Activated CD4-positive, alpha-beta T cell treated with anti-CD3 and anti-CD28 coated beads for 1 hour (primary cell): ENCODE measurements at regions not wholly inside any gene's neighbourhood (a gene's known extent, or its start where the extent isn't known, plus 50 kb on each side); places are given as distances from the start of the nearest gene placed in this dataset.
"Not testable (repeated sequence)": the region's sequence is repeated elsewhere in the genome, so short reads cannot be mapped to it uniquely, and the experiment has no call there.

Experiments
- DNase-seq: peaks from one replicate; pipeline ENCODE4 v3.0.0-alpha.2; 2020

GRCh38 chr15:32536507-32537172, 56.6 kb upstream of the GOLGA8N start:
- DNase-seq: peak; percentile 12

GRCh38 chr15:32536057-32536493, 57.2 kb upstream of the GOLGA8N start:
- DNase-seq: not testable (repeated sequence)

GRCh38 chr15:32535150-32535898, 57.9 kb upstream of the GOLGA8N start:
- not testable (repeated sequence) for DNase-seq

DNA sequence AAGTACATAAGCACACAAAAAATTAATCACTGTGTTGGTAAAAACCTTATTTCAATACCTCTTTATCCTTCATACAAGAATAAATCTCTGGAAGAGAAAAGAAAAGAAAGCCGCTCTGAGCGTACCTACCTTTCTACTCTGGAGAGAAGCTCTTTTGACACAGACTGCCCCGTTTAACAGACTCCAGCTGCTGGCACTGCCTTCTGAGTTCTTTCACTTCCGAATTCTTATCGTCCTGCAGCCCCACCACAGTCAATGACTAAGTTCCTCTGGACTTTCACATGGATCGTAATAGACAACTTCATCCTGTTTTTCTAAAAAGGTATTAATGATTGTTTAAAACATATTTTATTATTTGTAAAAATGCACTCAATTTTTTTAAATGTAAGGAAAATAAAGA, 67.5 kb upstream of the GOLGA8O start:
- DNase-seq: not testable (repeated sequence)

GRCh38 chr15:32522421-32522820, 67.0 kb upstream of the GOLGA8O start:
- DNase-seq: not testable (repeated sequence)

DNA sequence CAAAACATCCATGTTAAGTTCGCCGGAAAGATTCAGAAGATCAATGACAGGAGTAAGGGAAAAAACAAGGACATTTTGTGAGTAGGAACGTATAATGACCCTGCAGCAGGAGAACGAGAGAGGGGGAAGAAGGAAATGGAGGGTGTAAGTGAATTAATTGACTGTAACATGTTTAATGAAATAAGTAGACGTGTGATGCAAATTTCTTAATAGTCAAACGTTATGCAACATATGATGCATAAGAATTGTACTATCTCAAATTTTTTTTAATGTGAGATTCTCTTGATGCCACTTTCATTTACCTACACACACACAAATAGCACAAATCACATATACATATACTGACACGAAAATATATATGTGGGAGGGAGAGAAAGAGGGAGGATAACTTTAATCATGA, 63.5 kb upstream of the GOLGA8O start:
- DNase-seq: not testable (repeated sequence)

DNA sequence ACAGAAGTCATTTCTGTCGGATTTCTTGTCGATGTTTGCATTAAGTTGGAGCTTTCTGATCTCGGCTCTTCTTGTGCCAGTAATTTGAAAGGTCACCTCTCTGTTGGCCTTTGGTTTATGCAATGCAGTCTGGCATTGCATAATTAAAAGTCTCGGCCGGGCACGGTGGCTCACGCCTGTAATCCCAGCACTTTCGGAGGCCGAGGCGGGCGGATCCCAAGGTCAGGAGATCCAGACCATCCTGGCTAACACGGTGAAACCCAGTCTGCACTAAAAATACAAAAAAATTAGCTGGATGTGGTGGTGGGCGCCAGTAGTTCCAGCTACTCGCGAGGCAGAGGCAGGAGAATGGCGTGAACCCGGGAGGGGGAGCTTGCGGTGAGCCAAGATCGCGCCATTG, 62.6 kb upstream of the GOLGA8O start:
- DNase-seq: not testable (repeated sequence)

DNA sequence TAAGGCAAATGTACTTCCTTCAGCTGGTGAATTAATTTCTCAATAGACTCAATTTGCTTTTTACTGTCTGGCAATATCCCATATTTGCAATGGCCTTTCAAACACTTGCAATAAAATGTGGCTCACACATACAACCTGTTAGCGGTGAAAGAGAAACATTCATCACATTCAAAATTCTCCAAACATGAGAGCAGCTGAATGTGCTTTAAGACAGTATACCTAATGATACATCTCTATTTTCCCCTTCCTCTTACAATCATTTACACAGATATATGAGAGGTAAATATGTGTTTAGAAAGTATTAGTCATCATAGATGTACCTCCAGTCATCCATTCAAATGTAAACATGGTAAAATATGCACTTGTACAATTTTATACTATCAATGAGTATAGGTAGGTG, 61.5 kb upstream of the GOLGA8O start:
- not testable (repeated sequence) for DNase-seq

DNA sequence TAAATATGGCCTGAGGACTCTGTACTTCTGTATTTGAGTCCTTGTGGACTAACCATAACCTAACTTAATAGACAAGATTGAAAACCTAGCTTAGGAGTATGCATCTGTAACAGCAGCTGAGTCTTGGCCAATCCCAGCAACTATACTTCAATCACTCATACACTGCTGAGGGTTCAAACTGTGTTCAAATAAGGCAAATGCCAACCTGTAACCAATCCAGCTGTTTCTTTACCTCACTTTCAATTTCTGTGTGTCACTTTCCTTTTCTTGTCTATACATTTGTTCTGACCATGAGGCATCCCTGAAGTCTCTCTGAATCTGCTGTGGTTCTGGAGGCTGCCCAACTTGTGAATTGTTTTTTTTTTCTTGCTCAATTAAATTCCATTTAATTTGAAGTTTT, 57.9 kb upstream of the GOLGA8O start:
- not testable (repeated sequence) for DNase-seq

DNA sequence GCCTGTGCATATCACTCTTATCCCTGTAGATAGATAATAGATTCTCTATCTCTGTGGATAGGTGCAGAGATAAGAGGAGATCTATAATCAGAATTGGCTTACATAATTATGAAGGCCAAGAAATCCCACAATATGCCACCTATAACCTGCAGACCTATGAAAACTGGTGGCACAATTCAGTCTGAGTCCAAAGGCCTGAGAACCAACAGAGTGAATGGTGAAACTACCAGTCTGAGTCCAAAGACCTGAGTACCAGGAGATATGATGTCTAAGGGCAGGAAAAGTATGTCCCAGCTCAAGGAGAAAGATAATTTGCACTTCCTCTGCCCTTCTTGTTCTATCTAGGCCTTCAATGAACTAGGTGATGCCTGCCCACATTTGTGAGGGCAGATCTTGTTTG, 54.6 kb upstream of the GOLGA8O start:
- DNase-seq: not testable (repeated sequence)

- not testable (repeated sequence) for DNase-seq
Observed at GRCh38 chr15:32508081-32508480, 52.6 kb upstream of the GOLGA8O start.

GRCh38 chr15:32506787-32507186, 51.4 kb upstream of the GOLGA8O start:
- not testable (repeated sequence) for DNase-seq

GRCh38 chr15:32505633-32506032, 50.2 kb upstream of the GOLGA8O start:
- DNase-seq: not testable (repeated sequence)
